Motor neuron (in vitro differentiated cells): ENCODE measurements at regions not wholly inside any gene's neighbourhood (a gene's known extent, or its start where the extent isn't known, plus 50 kb on each side); places are given as distances from the start of the nearest gene placed in this dataset.
"Not testable (repeated sequence)": the region's sequence is repeated elsewhere in the genome, so short reads cannot be mapped to it uniquely, and the experiment has no call there.

ENCODE experiments used
- ATAC-seq, 8 experiments: fragments of 200-7000 bp; cut with Tn5 transposase; replicated peaks in 6 of 8; 2 replicates each; pipeline ENCODE4 v1.8.0; 2021; ENCODE audit warnings: mild to moderate bottlenecking in 8 of 8, moderate library complexity in 8 of 8
- H3K27ac ChIP-seq, 2 donors: fragments of 250-450 bp; sonication (Bioruptor Pico); 2 replicates each; pipeline ENCODE4 v1.9.0; 2021; ENCODE audit warnings: antibody characterized with exemption in 2 of 2, mild to moderate bottlenecking in 2 of 2, moderate library complexity in 1 of 2
- H3K4me1 ChIP-seq, 2 donors: fragments of 250-450 bp; sonication (Bioruptor Pico); replicated peaks in 1 of 2; 2 replicates each; pipeline ENCODE4 v1.6.1; 2021; ENCODE audit warnings: antibody characterized with exemption in 2 of 2, mild to moderate bottlenecking in 2 of 2, moderate library complexity in 1 of 2
- H3K4me3 ChIP-seq, 5 donors: fragments of 250-450 bp; sonication (Bioruptor Pico); 2 replicates each; pipeline ENCODE4 v1.9.0; 2021; ENCODE audit warnings: antibody characterized with exemption in 5 of 5, mild to moderate bottlenecking in 5 of 5, moderate library complexity in 4 of 5
- WGBS, 10 experiments: fragments of 450-650 bp; shearing (Covaris generic); methylation state at CpG; one replicate each; pipeline ENCODE4 v1.0.0; 2022; 5-methylcytosine and 5-hydroxymethylcytosine counted together
- in situ Hi-C, 9 experiments: fragments of 400-800 bp; cut with MboI; loops; one replicate each; pipeline ENCODE4 v1.15.0; 2021; ENCODE audit warnings: low sequenced_read_pairs in 9 of 9, low pct_unique_long_range_greater_than_20kb in 2 of 9; ENCODE audit not compliant: unreplicated experiment in 9 of 9

DNA sequence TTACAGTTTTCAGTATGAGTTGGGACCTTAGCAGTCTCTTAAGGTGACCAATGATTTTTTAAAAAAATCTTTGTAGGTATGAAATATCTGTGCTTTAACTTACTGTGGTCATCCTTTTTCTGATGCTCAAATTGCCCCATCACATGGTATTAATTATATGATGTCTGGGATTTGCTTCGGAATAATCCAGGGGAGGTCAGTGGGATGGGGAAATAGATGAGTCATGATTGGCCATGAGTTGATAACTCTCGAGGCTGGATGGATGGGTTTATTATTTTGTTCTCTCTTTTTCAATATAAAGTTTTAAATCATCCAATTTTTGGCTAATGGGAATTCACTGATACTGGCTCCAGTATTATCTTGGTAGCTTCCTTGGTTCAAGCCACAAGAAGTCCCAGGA is 370.3 kb upstream of the TPM1 start:
- in situ Hi-C loops = no loop called here
- Histone ChIP-seq H3K4me1 (no peaks in the 10 kb centered on the region), H3K4me3 (no peak overlapping the region), H3K27ac (no peak overlapping the region)
- no peak for ATAC-seq
- WGBS, 10 experiments = 0 to 100% (median 83%) methylated on average over 1 to 2 of the region's 2 CpGs

DNA sequence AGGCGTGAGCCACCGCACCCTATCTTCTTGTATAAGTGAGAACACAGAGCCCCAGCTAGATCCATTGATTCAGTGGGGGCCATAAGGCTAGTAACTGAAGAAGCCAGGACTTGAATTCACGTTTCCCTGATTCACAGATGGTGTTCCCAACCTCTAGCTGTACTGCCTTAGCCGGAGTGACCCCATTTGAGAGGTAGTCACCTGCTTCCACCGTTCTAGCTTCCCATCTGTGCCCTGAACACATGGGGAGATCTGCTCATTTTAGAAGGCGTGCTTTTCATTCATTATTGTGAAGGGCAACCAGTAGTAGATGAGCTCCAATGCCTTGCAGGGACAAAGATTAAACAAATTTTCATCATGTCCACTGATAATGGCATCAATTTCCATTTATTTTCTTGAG is 365.7 kb upstream of the TPM1 start:
- in situ Hi-C loops = no loop called here
- H3K4me3 ChIP-seq = no peak overlapping the region
- no peak for ATAC-seq
- no peak overlapping the region for H3K27ac ChIP-seq
- H3K4me1 ChIP-seq = no peaks in the 10 kb centered on the region
- WGBS, 10 experiments = 87 to 100% (median 100%) methylated on average over 1 to 3 of the region's 6 CpGs; no CpG with 5 or more reads in 3 of the 10 experiments

DNA sequence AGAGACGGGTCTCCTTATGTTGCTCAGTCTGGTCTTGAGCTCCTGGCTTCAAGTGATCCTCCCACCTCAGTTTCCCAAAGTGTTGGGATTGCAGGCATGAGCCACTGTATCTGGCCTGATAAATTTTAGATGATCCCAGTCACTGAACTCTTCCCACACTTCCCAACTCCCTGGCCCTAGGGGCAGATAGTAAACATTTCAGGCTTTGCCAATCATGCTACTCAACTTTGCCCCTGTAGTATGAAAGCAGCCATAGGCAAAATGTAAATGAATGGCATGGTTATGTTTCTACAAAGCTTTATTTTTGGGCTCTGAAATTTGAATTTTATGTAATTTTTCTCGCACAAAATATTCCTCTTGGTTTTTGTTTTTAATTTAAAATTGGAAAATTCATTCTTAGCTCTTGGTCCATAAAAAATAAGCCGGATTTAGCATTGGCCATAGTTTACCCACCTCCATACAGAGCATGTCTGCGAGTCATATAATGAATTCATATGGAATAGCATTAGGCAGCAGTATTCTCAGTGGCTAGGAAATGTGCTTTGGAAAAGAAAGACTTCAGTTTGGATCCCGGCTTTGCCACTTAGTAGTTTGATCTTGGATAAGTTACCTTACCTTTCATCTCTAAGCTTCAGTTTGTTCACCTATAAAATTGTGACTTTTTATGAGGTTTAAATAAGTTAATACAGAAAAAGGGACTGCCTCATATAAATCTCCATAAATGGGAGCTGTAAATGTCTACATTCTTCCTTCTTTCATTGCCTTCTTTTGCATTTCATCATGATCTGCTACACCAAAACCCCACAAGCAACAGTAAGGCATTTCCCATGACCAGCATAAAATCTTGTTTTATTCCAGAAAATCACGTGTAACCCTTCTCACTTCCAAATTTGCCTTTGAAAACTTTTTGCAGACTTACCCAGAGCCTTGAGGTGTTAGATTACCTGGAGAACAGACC is 360.3 kb upstream of the TPM1 start:
- in situ Hi-C loops = no loop called here
- Histone ChIP-seq H3K4me1 (no peaks in the 10 kb centered on the region), H3K27ac (no peak overlapping the region), H3K4me3 (no peak overlapping the region)
- WGBS, 10 experiments = 6 to 100% (median 91%) methylated on average over 3 to 6 of the region's 6 CpGs
- peak in 3 of 8 experiments; percentile 64 to 92 (median 67) for ATAC-seq

DNA sequence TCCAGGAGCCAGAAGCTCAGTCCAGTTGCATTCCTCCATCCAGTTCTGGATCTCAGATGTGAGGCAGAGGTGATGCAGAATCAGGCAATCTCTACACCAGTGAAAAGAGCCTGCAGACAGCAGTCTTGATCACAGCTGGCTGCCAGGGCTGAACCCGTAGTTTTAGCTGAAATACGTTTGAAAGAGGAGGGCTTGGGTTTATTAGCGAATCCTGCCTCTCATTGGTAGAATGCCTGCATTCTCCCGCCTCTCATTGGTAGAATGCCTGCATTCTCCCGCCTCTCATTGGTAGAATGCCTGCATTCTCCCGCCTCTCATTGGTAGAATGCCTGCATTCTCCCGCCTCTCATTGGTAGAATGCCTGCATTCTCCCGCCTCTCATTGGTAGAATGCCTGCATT is 359.4 kb upstream of the TPM1 start:
- H3K4me3 ChIP-seq, ATAC-seq, in situ Hi-C loops, H3K4me1 ChIP-seq, H3K27ac ChIP-seq: not testable (repeated sequence)
- WGBS, 10 experiments = 69 to 100% (median 100%) methylated on average over 1 to 2 of the region's 8 CpGs; no CpG with 5 or more reads in 5 of the 10 experiments

DNA sequence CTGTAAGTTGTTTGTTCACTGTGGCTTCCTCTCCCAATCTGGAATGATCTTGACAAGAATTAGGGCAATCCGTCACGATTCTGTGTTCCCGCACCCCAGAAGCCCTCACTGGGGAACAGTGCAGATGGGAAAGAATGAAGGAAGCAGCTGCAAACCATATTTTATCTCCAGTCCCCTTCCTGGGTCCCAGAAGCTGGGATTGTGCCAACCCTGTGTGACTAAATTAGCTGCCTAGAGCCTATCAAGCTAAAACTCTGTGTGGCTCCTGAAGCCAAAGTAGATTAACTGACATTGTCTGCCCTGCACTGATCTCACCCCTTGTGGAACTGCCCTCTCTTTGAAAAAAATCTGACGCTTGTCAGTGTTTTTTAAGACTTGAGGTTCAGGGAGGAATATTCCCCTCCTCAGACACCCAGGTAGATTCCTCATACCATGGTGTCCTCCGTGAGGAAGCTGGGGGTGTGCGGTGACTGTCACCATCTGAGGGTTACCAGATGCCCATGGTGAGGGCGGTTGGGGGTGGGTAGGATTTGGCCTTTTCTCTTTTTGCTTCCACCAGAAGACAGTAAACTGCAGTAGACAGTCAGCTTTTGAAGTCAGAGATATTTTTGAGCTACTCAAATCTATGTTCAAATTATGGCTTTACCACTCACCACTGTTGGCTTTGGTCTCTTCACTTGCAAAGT is 358.3 kb upstream of the TPM1 start:
- Histone ChIP-seq H3K27ac (no peak overlapping the region), H3K4me3 (no peak overlapping the region), H3K4me1 (no peaks in the 10 kb centered on the region)
- ATAC-seq = no peak
- WGBS, 10 experiments = 91 to 100% (median 100%) methylated on average over 2 to 4 of the region's 7 CpGs; no CpG with 5 or more reads in 4 of the 10 experiments
- in situ Hi-C loops = no loop called here

DNA sequence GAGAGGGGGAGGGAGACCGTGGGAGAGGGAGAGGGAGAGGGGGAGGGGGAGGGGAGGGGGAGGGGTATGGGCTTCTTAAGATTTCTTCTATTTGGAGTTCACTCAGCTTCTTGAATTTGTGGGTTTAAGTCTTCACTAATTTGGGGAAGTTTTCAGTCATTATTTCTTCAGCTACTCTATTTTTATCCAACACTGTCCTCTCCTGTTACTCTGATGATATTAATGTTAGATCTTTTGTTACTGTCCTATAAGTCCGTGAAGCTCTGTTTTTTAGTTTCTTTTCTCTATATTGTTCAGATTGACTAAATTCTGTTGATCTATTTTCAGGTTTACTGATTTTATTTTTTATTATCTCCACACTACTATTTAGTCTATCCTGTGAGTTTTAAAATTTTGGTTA is 351.5 kb upstream of the TPM1 start:
- WGBS, 10 experiments = 14 to 100% (median 100%) methylated on average over 1 of the region's 2 CpGs
- no peak for ATAC-seq
- H3K4me1 ChIP-seq = no peaks in the 10 kb centered on the region
- H3K27ac ChIP-seq = no peak overlapping the region
- in situ Hi-C loops = no loop called here
- no peak overlapping the region for H3K4me3 ChIP-seq

DNA sequence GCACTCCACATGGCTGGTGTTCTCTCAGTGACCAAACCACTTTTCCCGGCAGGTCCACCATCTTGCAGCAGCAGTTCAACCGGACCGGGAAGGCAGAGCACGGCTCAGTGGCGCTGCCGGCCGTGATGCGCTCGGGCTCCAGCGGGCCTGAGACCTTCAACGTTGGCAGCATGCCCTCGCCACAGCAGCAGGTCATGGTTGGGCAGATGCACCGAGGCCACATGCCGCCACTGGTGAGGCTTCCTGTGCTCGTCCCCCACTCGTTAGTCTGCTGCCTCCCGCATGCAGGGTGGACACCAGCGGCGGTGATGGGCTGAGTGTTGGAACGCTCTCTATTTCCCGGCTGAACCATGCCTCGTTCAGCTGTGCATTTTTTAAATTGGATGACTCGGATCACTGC is 344.9 kb upstream of the TPM1 start:
- 60% methylated on average over 3 of the region's 23 CpGs; no CpG with 5 or more reads in 9 of the 10 experiments for WGBS, 10 experiments

DNA sequence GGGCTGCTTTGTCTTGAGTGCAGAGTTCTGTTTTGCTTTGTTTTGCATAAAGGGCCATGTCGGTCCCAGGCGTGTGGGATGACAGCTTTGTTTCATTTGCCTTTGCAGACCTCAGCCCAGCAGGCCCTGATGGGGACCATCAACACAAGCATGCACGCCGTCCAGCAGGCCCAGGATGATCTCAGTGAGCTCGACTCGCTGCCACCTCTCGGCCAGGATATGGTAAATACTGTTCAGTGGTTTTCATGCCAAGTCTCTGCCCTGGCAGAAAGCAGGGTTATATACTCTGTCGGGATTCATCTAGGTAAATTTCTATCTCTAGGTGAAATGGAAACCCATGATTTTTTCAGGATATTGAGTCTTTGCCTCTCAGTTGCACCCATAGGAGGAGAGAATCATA is 343.9 kb upstream of the TPM1 start:
- H3K4me3 ChIP-seq = no peak overlapping the region
- ATAC-seq = no peak
- in situ Hi-C loops = no loop called here
- H3K4me1 ChIP-seq = no peaks in the 10 kb centered on the region
- 40 to 100% (median 73%) methylated on average over 1 to 2 of the region's 8 CpGs; no CpG with 5 or more reads in 7 of the 10 experiments for WGBS, 10 experiments
- H3K27ac ChIP-seq = no peak overlapping the region

More for the DNA sequence above, 344.9 kb upstream of the TPM1 start:
- no peak for ATAC-seq
- Histone ChIP-seq H3K4me3 (no peak overlapping the region), H3K4me1 (no peaks in the 10 kb centered on the region), H3K27ac (no peak overlapping the region)
- in situ Hi-C loops = no loop called here

DNA sequence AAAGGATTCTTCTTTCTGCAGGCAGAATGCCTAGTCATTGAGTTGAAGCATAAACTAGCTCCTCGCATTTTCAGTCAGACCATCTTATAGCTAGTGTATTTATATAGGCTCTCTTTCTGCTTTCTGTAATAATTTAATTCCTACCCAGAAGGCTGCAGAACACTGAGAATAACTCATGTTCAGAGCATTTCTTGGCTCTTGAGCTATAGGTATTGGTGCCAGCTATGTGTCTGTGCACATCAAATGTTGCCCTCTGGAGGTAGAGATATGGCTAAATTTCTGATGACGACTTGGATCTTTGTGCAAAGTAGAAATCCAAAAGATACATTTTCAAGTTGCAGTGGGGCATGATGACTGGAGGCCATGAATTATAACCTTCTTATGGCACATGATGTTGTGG is 336.2 kb upstream of the TPM1 start:
- no peak for ATAC-seq
- WGBS, 10 experiments = 44 to 100% (median 96%) methylated on average over 1 to 2 of the region's 2 CpGs; no CpG with 5 or more reads in 2 of the 10 experiments
- in situ Hi-C loops = no loop called here

DNA sequence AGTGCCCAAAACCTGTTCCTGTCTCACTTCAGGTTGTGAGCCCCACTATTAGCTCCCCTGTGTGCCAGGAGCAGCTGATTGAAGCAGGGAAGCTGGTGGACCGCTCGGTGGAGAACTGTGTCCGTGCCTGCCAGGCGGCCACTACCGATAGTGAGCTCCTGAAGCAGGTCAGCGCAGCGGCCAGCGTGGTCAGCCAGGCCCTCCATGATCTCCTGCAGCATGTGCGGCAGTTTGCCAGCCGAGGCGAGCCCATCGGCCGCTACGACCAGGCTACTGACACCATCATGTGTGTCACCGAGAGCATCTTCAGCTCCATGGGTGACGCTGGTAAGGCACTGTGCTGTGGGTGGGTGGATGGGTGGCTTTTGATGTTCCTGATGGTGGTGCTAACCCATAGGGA is 334.1 kb upstream of the TPM1 start:
- in situ Hi-C loops = no loop called here
- H3K4me1 ChIP-seq = no peaks in the 10 kb centered on the region
- WGBS, 10 experiments = 96 to 100% (median 100%) methylated on average over 1 to 7 of the region's 16 CpGs; no CpG with 5 or more reads in 7 of the 10 experiments
- H3K27ac ChIP-seq = no peak overlapping the region
- H3K4me3 ChIP-seq = no peak overlapping the region
- no peak for ATAC-seq

More for the DNA sequence above, 336.2 kb upstream of the TPM1 start:
- Histone ChIP-seq H3K4me1 (no peaks in the 10 kb centered on the region), H3K27ac (no peak overlapping the region), H3K4me3 (no peak overlapping the region)

DNA sequence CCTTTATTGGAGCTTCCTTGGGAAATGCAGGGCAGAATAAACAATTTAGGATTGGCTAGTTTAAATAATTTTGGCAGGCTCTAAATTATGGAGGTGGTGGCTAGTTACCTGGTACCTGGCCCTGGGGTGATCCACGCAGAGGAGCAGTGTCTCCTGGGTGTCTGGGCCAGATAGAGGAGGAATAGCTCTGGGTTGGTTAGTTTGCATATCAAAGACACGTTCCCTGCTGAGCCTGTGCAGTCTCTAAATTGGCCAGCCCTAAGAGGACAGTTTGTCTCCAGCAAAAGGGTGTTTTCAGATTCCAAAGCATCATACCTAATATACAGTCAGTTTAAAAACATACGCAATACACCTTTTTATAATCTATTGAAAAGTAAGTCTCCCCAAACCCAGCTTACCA is 333.3 kb upstream of the TPM1 start:
- ATAC-seq = no peak
- 50 to 100% (median 90%) methylated on average over 1 to 3 of the region's 3 CpGs; no CpG with 5 or more reads in 2 of the 10 experiments for WGBS, 10 experiments
- Histone ChIP-seq H3K4me3 (no peak overlapping the region), H3K4me1 (no peaks in the 10 kb centered on the region), H3K27ac (no peak overlapping the region)
- in situ Hi-C loops = no loop called here

DNA sequence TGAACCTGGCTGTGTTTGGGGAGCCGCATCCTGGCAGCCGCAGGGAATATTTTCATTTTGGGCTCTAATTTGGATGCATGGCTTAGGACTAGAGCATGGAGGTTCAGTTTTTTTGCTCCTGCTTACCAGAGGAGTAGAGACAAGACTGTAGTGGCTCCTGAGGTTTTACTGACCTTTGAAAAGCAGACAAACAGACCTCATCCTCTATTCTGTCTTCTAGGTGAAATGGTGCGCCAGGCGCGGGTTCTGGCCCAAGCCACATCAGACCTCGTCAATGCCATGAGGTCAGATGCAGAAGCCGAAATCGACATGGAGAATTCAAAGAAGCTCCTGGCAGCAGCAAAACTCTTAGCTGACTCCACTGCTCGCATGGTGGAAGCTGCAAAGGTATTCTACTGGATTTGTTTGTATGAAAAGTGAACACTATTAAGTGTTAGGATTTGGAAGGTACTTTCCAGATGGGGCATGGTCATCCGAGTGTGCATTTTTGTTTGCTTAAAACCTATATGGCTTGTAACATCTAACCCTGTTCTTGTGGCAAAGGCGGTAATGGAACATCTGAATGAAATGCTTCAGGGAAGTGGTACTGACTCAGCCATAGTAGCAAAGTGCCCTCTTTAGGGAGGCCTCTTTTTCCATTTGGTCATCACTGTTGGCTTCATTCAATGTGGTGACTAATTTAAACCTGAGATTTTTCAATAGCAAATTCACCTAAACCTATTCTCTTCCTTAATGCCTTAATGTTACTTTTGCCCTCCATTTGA is 330.7 kb upstream of the TPM1 start:
- ATAC-seq = no peak
- H3K4me3 ChIP-seq = no peak overlapping the region
- WGBS, 10 experiments = 80 to 100% (median 96%) methylated on average over 2 to 10 of the region's 11 CpGs
- in situ Hi-C loops = no loop called here
- H3K4me1 ChIP-seq = no peaks in the 10 kb centered on the region
- H3K27ac ChIP-seq = no peak overlapping the region

DNA sequence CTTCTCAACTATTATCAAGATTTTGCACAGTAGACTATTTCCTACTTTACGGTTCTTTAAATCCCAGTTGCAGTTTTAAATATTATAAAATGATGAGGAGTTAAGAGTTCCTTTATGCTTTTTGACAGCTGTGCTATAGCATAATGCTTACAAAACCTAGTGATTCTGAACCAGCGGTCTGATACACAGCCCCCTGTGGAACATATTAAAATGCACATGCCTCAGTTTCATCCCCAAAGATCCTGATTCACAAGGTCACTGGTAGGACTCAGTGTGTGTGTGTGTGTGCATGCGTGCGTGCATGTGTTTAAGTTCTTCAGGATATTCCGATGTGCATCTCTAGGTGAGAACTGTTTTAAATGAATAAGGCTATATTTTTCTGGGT is 330.1 kb upstream of the TPM1 start:
- no peak for ATAC-seq
- 60 to 100% (median 80%) methylated on average over 2 to 5 of the region's 5 CpGs for WGBS, 10 experiments
- in situ Hi-C loops = no loop called here
- Histone ChIP-seq H3K27ac (no peak overlapping the region), H3K4me1 (no peaks in the 10 kb centered on the region), H3K4me3 (no peak overlapping the region)
